ENCODE measurements at regions not wholly inside any gene's neighbourhood (a gene's known extent, or its start where the extent isn't known, plus 50 kb on each side); places are given as distances from the start of the nearest gene placed in this dataset.

- Histone ChIP-seq H4K20me1 (ENCODE audit: insufficient read depth, low read length) (no peaks in the 10 kb centered on the region), H3K27me3 (ENCODE audit: insufficient read depth, low read length) (no peaks in the 10 kb centered on the region), H2AFZ (ENCODE audit: low read length) (no peak overlapping the region), H3K27ac (ENCODE audit: low read depth, low read length, poor library complexity, severe bottlenecking) (no peak overlapping the region), H3K4me3 (ENCODE audit: low read depth, low read length, poor library complexity, severe bottlenecking) (no peak overlapping the region), H3K4me2 (ENCODE audit: low read length) (no peak overlapping the region), H3K9ac (ENCODE audit: low read length) (no peak overlapping the region), H3K4me1 (ENCODE audit: insufficient read depth, low read length, severe bottlenecking) (no peaks in the 10 kb centered on the region), H3F3A (ENCODE audit: insufficient read depth, low read length) (no peaks in the 10 kb centered on the region), H3K36me3 (ENCODE audit: insufficient read depth, low read length) (no peaks in the 10 kb centered on the region), H3K9me3 (ENCODE audit: low read length) (no peaks in the 10 kb centered on the region), H3K79me2 (ENCODE audit: insufficient read depth, low read length) (no peaks in the 10 kb centered on the region), H3K9me2 (ENCODE audit: low read depth, low read length) (no peaks in the 10 kb centered on the region)
- TF ChIP-seq CTCF (IDR thresholded peaks at IDR 0.05; ENCODE audit: low read length) (no peak), EZH2 (IDR thresholded peaks at IDR 0.05; ENCODE audit: borderline replicate concordance, low read length) (no peak)
Measured at GRCh38 chr10:128281861-128282260, 155.6 kb upstream of the MKI67 start.

- Histone ChIP-seq H3K9me3 (ENCODE audit: low read length) (no peaks in the 10 kb centered on the region), H3K36me3 (ENCODE audit: insufficient read depth, low read length) (no peaks in the 10 kb centered on the region), H3K9me2 (ENCODE audit: low read depth, low read length) (no peaks in the 10 kb centered on the region), H3K27ac (ENCODE audit: low read depth, low read length, poor library complexity, severe bottlenecking) (no peak overlapping the region), H3K4me1 (ENCODE audit: insufficient read depth, low read length, severe bottlenecking) (no peaks in the 10 kb centered on the region), H3F3A (ENCODE audit: insufficient read depth, low read length) (no peaks in the 10 kb centered on the region), H2AFZ (ENCODE audit: low read length) (no peak overlapping the region), H3K79me2 (ENCODE audit: insufficient read depth, low read length) (no peaks in the 10 kb centered on the region), H4K20me1 (ENCODE audit: insufficient read depth, low read length) (no peaks in the 10 kb centered on the region), H3K27me3 (ENCODE audit: insufficient read depth, low read length) (no peaks in the 10 kb centered on the region), H3K4me3 (ENCODE audit: low read depth, low read length, poor library complexity, severe bottlenecking) (no peak overlapping the region), H3K9ac (ENCODE audit: low read length) (no peak overlapping the region), H3K4me2 (ENCODE audit: low read length) (no peak overlapping the region)
- TF ChIP-seq CTCF (IDR thresholded peaks at IDR 0.05; ENCODE audit: low read length) (no peak), EZH2 (IDR thresholded peaks at IDR 0.05; ENCODE audit: borderline replicate concordance, low read length) (no peak)
Measured at GRCh38 chr10:128286141-128286761, 160.0 kb upstream of the MKI67 start.

GRCh38 chr10:128286762-128287500 is 160.7 kb upstream of the MKI67 start:
- H3K9me2 ChIP-seq (ENCODE audit: low read depth, low read length) = no peaks in the 10 kb centered on the region
- H3K79me2 ChIP-seq (ENCODE audit: insufficient read depth, low read length) = no peaks in the 10 kb centered on the region
- H3K9me3 ChIP-seq (ENCODE audit: low read length) = no peaks in the 10 kb centered on the region
- H3K36me3 ChIP-seq (ENCODE audit: insufficient read depth, low read length) = no peaks in the 10 kb centered on the region
- TF ChIP-seq CTCF (IDR thresholded peaks at IDR 0.05; ENCODE audit: low read length) (no peak), EZH2 (IDR thresholded peaks at IDR 0.05; ENCODE audit: borderline replicate concordance, low read length) (no peak)
- no peak overlapping the region for H2AFZ ChIP-seq (ENCODE audit: low read length)
- no peaks in the 10 kb centered on the region for H3K27me3 ChIP-seq (ENCODE audit: insufficient read depth, low read length)
- H3K4me1 ChIP-seq (ENCODE audit: insufficient read depth, low read length, severe bottlenecking) = no peaks in the 10 kb centered on the region
- H3K4me3 ChIP-seq (ENCODE audit: low read depth, low read length, poor library complexity, severe bottlenecking) = no peak overlapping the region
- H4K20me1 ChIP-seq (ENCODE audit: insufficient read depth, low read length) = no peaks in the 10 kb centered on the region
- no peak overlapping the region for H3K27ac ChIP-seq (ENCODE audit: low read depth, low read length, poor library complexity, severe bottlenecking)
- no peaks in the 10 kb centered on the region for H3F3A ChIP-seq (ENCODE audit: insufficient read depth, low read length)
- no peak overlapping the region for H3K9ac ChIP-seq (ENCODE audit: low read length)
- no peak overlapping the region for H3K4me2 ChIP-seq (ENCODE audit: low read length)
